CD14-positive monocyte (primary cell): ENCODE measurements at regions not wholly inside any gene's neighbourhood (a gene's known extent, or its start where the extent isn't known, plus 50 kb on each side); places are given as distances from the start of the nearest gene placed in this dataset.

Experiments used
- DNase-seq, 3 donors: peaks; one replicate each; pipeline ENCODE4 v3.0.0-alpha.2; 2011 to 2022
- H2AFZ ChIP-seq: 2 replicates; pipeline ENCODE4 v1.6.0; 2012; ENCODE audit warnings: mild to moderate bottlenecking, low read depth, low read length, inconsistent platforms; ENCODE audit not compliant: insufficient read depth, poor library complexity, severe bottlenecking
- H3K27ac ChIP-seq, 2 donors: 1 replicate in 1 of 2; 2 replicates in 1 of 2; pipeline ENCODE4 v1.5.1; 2012 to 2013; ENCODE audit warnings: low read length in 2 of 2, control low read depth in 1 of 2, inconsistent platforms in 1 of 2, low read depth in 1 of 2, mild to moderate bottlenecking in 1 of 2
- H3K27me3 ChIP-seq, 2 donors: one replicate each; pipeline versions ENCODE4 v1.6.0 to v1.6.1; 2011 to 2013; ENCODE audit warnings: low read length in 2 of 2; ENCODE audit not compliant: control insufficient read depth in 2 of 2, insufficient read depth in 2 of 2
- H3K36me3 ChIP-seq, 2 donors: replicated peaks in 1 of 2; 1 replicate in 1 of 2; 2 replicates in 1 of 2; pipeline versions ENCODE4 v1.5.1 to v1.6.1; 2012 to 2013; ENCODE audit warnings: low read length in 2 of 2, control low read depth in 1 of 2, inconsistent platforms in 1 of 2, mild to moderate bottlenecking in 1 of 2; ENCODE audit not compliant: insufficient read depth in 2 of 2, control insufficient read depth in 1 of 2
- H3K4me1 ChIP-seq, 2 donors: 1 replicate in 1 of 2; 2 replicates in 1 of 2; pipeline versions ENCODE4 v1.5.1 to v1.6.1; 2012 to 2013; ENCODE audit warnings: low read length in 2 of 2, control low read depth in 1 of 2, inconsistent platforms in 1 of 2, mild to moderate bottlenecking in 1 of 2, moderate library complexity in 1 of 2; ENCODE audit not compliant: insufficient read depth in 2 of 2, control insufficient read depth in 1 of 2
- H3K4me2 ChIP-seq: replicated peaks from 2 replicates; pipeline ENCODE3; 2012; ENCODE audit warnings: low read length, moderate library complexity, mild to moderate bottlenecking; ENCODE audit not compliant: poor library complexity, severe bottlenecking; ENCODE audit errors: extremely low read depth
- H3K4me3 ChIP-seq, 3 experiments: fragments of 200-600 bp in 1 of 3; sonication (generic) in 1 of 3; replicated peaks in 1 of 3; 1 replicate in 2 of 3; 2 replicates in 1 of 3; pipeline ENCODE4 v1.5.1; 2011 to 2013; ENCODE audit warnings: low read length in 3 of 3, mild to moderate bottlenecking in 3 of 3, control low read depth in 2 of 3, low read depth in 2 of 3, inconsistent platforms in 1 of 3, moderate library complexity in 1 of 3
- H3K79me2 ChIP-seq: 2 replicates; pipeline ENCODE4 v1.6.0; 2012; ENCODE audit warnings: mild to moderate bottlenecking, control low read depth, inconsistent platforms, low read length, moderate library complexity; ENCODE audit not compliant: insufficient read depth
- H3K9ac ChIP-seq: 2 replicates; pipeline ENCODE4 v1.6.0; 2017; ENCODE audit warnings: low read length, mild to moderate bottlenecking; ENCODE audit not compliant: insufficient read depth, poor library complexity, severe bottlenecking
- H3K9me3 ChIP-seq, 2 donors: replicated peaks in 1 of 2; 1 replicate in 1 of 2; 2 replicates in 1 of 2; pipeline versions ENCODE4 v1.5.1 to v1.6.1; 2012 to 2013; ENCODE audit warnings: low read length in 2 of 2, control low read depth in 1 of 2; ENCODE audit not compliant: control insufficient read depth in 1 of 2, insufficient read depth in 1 of 2
- H4K20me1 ChIP-seq: 2 replicates; pipeline ENCODE4 v1.6.0; 2012; ENCODE audit warnings: mild to moderate bottlenecking, low read length, control low read depth, moderate library complexity; ENCODE audit not compliant: insufficient read depth
- H3K27ac Mint-ChIP-seq, 7 donors: one replicate each; pipeline ENCODE4 v1.8.0; 2020; ENCODE audit warnings: mild to moderate bottlenecking in 7 of 7, mixed read lengths in 7 of 7, moderate library complexity in 6 of 7, inconsistent platforms in 2 of 7
- H3K27me3 Mint-ChIP-seq, 3 donors: one replicate each; pipeline ENCODE4 v1.8.0; 2021 to 2022; ENCODE audit warnings: low read depth in 3 of 3, mild to moderate bottlenecking in 3 of 3, mixed read lengths in 3 of 3, moderate library complexity in 3 of 3, inconsistent platforms in 1 of 3
- H3K36me3 Mint-ChIP-seq, 2 donors: one replicate each; pipeline ENCODE4 v1.8.0; 2020; ENCODE audit warnings: mixed read lengths in 2 of 2, inconsistent platforms in 1 of 2, mild to moderate bottlenecking in 1 of 2
- H3K4me1 Mint-ChIP-seq: one replicate; pipeline ENCODE4 v1.8.0; 2020; ENCODE audit warnings: mild to moderate bottlenecking, mixed read lengths
- H3K4me3 Mint-ChIP-seq, 2 donors: one replicate each; pipeline ENCODE4 v1.8.0; 2020; ENCODE audit warnings: mild to moderate bottlenecking in 2 of 2, mixed read lengths in 2 of 2, moderate library complexity in 1 of 2
- H3K9me3 Mint-ChIP-seq, 7 donors: one replicate each; pipeline ENCODE4 v1.8.0; 2020 to 2022; ENCODE audit warnings: mixed read lengths in 7 of 7, mild to moderate bottlenecking in 6 of 7, moderate library complexity in 6 of 7, inconsistent platforms in 2 of 7
- WGBS: methylation state at CpG from one replicate; pipeline ENCODE4 v1.1.5; 2013; ENCODE audit warnings: missing lambda C conversion rate; ENCODE audit not compliant: insufficient coverage; 5-methylcytosine and 5-hydroxymethylcytosine counted together
- intact Hi-C, 2 donors: fragments of 100-400 bp; cut with micrococcal nuclease; formaldehyde crosslinking; loops; one replicate each; pipeline versions ENCODE4 v1.15.0 to v1.15.1; 2023
- TF ChIP-seq, protein P1 (sequence below): fragments of 200-600 bp; IDR thresholded peaks from one replicate; pipeline ENCODE4 v1.8.0; 2022; ENCODE audit warnings: antibody characterized with exemption, mild to moderate bottlenecking

DNA sequence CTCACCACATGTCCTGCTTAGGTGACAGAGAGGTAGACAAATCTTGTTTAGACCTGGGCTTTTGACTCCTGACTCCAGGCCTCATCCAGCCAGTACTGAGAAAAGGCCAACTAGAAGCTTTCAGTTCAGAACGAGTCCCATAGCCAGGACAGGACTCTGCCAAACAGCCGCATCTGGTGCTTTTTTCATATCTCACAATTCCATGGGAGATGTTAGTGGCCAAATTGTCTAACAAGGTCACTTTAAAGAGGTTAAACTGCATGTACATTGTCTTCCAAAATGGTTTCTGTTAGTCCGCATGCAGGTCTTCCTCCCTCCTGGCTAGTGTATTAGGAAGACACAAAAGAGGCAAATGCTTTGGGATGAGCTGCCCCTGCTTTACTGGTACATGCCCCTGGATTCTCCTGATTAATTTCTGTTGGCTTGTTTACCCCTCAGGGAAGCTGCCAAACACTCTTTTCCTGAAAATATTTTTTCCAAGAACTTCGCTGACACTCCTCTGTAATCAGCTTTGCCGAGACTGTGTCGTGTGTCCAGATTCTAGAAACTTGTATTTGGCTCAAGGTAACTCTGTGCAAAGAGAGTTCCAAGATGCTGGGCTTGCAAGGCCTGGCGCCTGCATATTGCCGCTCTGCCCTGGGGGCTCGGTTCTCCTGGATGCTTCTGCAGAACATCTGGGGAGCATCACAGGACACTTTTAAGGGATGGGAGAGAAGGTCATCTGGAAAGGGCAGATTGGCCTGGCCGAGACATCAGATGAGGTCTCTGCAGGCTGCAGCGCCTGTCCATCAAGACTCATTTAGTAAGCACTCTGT, 209.2 kb upstream of the APCDD1 start:
- peaks cover 37 to 38% of the 10 kb centered on the region in 2 donors for H3K4me1 ChIP-seq
- no peaks in the 10 kb centered on the region for H3K27me3 ChIP-seq
- H3K79me2 ChIP-seq, result no peaks in the 10 kb centered on the region
- H3K9me3 ChIP-seq, result no peaks in the 10 kb centered on the region
- Mint-ChIP-seq H3K4me3 (no peak overlapping the region), H3K36me3 (no peaks in the 10 kb centered on the region), H3K27ac (peak overlapping the region in 1 of 7 donors; percentile 25), H3K9me3 (peaks cover 0 to 1% (median 0%) of the 10 kb centered on the region in 7 donors), H3K4me1 (peaks cover 32% of the 10 kb centered on the region), H3K27me3 (peaks cover 0 to 6% (median 5%) of the 10 kb centered on the region in 3 donors)
- no peak overlapping the region for H3K27ac ChIP-seq
- no peaks in the 10 kb centered on the region for H4K20me1 ChIP-seq
- DNase-seq, result no peak
- H3K4me3 ChIP-seq, result no peak overlapping the region
- no peaks in the 10 kb centered on the region for H3K36me3 ChIP-seq
- intact Hi-C loops, result no loop called here
- no peak overlapping the region for H3K9ac ChIP-seq
- no peak overlapping the region for H2AFZ ChIP-seq
- no peak overlapping the region for H3K4me2 ChIP-seq
- TF ChIP-seq, protein P1, sequence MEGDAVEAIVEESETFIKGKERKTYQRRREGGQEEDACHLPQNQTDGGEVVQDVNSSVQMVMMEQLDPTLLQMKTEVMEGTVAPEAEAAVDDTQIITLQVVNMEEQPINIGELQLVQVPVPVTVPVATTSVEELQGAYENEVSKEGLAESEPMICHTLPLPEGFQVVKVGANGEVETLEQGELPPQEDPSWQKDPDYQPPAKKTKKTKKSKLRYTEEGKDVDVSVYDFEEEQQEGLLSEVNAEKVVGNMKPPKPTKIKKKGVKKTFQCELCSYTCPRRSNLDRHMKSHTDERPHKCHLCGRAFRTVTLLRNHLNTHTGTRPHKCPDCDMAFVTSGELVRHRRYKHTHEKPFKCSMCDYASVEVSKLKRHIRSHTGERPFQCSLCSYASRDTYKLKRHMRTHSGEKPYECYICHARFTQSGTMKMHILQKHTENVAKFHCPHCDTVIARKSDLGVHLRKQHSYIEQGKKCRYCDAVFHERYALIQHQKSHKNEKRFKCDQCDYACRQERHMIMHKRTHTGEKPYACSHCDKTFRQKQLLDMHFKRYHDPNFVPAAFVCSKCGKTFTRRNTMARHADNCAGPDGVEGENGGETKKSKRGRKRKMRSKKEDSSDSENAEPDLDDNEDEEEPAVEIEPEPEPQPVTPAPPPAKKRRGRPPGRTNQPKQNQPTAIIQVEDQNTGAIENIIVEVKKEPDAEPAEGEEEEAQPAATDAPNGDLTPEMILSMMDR, result no peak
- WGBS, result over 99% methylated on average over 10 of the region's 11 CpGs

DNA sequence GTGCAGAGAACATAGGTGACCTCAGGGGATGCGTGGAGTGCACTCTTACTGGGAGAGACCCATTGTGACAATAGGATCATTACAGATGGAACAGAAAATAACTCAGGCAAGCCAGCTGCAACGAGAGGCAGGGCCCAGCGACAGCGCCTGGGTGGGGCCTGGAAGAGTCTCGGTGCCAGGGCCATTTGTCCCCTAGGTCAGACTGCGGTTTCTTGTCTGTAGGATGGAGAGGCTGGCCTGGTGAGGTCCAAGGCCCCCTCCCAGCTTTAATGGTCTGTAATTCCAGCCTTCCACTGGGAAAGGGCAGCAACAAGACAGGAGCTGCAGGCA, 208.6 kb upstream of the APCDD1 start:
- H3K4me1 ChIP-seq, result peaks cover 37 to 38% of the 10 kb centered on the region in 2 donors
- TF ChIP-seq, protein P1, result no peak
- H3K79me2 ChIP-seq, result no peaks in the 10 kb centered on the region
- no peaks in the 10 kb centered on the region for H3K36me3 ChIP-seq
- no peak overlapping the region for H3K4me3 ChIP-seq
- no peak for DNase-seq
- Mint-ChIP-seq H3K27ac (peak overlapping the region in 1 of 7 donors; percentile 25), H3K9me3 (peaks cover 0 to 1% (median 0%) of the 10 kb centered on the region in 7 donors), H3K4me1 (peaks cover 32% of the 10 kb centered on the region), H3K36me3 (no peaks in the 10 kb centered on the region), H3K27me3 (peaks cover 0 to 6% (median 5%) of the 10 kb centered on the region in 3 donors), H3K4me3 (no peak overlapping the region)
- H3K4me2 ChIP-seq, result no peak overlapping the region
- H3K9ac ChIP-seq, result no peak overlapping the region
- no peaks in the 10 kb centered on the region for H3K9me3 ChIP-seq
- H3K27ac ChIP-seq, result no peak overlapping the region
- no peaks in the 10 kb centered on the region for H3K27me3 ChIP-seq
- no peak overlapping the region for H2AFZ ChIP-seq
- intact Hi-C loops, result no loop called here
- WGBS, result 100% methylated on average over 2 of the region's 6 CpGs
- H4K20me1 ChIP-seq, result no peaks in the 10 kb centered on the region
